ENCODE measurements at regions not wholly inside any gene's neighbourhood (a gene's known extent, or its start where the extent isn't known, plus 50 kb on each side); places are given as distances from the start of the nearest gene placed in this dataset.
"Not testable (repeated sequence)": the region's sequence is repeated elsewhere in the genome, so short reads cannot be mapped to it uniquely, and the experiment has no call there.

DNA sequence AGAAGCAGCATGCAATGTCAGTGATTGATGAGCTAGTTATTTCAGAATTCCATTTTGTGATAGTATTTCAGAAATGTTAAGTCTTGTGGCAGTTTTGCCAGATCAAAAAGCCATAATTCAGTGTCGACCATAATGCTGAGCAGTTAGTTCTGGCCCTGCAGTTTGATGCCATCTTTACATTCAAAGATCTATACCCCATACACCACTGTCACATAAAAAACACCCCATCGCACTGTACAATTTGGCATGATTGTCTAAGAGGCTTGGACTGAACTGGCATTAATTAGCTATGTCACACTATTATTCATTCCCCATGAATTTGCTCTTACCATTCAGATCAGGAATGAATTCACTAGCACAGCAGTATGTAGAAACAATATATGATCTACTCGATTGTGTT is 127.7 kb upstream of the EPHA3 start:
- no peak for DNase-seq

DNA sequence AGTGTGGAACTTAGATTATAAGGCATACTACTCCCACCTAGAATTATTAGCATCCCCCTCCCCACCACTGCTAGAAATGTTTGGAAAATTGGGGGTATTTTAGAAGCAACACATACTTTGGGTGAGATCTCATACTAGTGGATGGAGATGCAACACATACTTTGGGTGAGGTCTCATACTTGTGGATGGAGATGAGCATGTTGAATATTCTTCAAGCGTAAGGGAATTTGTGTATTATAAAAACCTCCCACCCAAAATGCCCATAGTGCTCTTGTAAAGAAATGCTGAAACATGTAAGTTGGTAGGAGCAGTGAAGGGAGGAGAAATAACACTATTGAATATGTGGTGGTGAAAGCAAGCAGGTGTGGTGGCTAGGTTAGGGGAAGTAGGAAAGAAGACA is 124.0 kb upstream of the EPHA3 start:
- DNase-seq: no peak

DNA sequence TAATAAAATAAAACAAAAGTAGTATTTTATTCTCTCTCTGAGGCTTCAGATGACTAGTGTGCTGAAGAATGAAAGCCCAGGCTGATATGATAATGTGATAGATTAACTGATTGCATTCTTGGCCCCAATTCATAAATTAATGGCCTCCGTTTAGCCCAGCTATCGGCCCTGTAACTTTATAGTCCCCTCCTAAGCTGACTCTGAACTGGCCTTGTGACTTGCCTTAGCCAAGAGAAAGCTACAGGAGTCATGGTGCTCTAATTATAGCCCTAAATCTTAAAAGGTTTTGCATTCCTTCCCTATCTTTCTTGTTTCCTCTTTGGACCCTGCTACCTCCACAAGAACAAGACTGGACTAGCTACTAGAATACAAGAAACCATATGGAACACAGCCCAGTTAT is 123.2 kb upstream of the EPHA3 start:
- DNase-seq: no peak

DNA sequence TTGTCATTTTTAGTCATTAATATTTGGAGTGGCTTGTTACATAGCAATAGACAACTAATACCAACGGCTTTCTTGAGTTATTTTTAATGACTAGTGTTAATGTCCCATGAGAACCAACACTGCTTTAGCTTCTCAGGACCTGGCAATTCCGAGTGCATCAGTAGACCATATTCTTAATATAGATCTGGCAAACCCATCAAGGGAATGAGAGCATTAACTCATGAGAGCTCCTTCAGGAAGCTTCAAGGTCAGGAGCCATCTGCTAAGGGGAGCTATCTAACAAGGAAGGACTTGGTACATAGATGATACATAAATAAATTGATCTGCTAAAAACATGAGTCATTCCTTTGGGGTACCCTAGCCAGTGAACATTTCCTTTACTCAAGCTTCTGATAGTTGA is 122.6 kb upstream of the EPHA3 start:
- DNase-seq: no peak

DNA sequence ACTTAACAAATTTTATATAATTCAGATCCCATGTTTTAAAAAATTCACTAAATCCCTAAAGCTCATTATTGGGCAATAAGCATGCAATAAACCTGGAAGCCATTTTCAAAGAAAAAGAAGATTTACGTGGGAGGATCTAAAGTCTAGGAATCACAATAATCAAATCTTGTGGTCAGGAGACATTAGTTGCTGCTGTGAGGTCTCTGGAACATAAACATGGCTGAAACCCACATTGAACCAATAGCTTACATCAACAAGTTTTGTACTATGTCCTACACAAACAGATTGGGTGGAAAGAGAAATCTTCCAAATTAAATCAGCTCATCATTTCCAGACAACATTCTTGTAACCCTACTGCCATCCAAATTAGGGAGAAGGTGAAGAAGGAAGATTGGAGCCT is 121.9 kb upstream of the EPHA3 start:
- no peak for DNase-seq

DNA sequence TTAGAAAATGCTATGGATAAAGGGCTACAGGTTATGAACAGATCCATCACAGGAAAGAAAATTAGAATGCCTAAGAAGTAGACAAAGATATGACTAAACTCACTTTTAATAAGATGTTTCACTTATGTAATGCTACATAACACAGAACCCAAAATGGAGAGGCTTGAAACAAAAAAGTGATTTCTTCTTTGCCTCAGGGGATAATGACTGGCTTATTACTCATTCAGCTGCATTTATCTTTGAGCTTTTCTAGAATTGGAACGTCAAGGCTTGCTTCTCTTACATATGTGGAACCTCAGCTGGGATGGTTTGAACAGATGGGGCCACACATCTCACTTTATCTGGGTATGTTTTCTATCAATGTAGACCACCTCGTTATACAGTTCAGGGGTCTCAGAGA is 120.6 kb upstream of the EPHA3 start:
- no peak for DNase-seq

DNA sequence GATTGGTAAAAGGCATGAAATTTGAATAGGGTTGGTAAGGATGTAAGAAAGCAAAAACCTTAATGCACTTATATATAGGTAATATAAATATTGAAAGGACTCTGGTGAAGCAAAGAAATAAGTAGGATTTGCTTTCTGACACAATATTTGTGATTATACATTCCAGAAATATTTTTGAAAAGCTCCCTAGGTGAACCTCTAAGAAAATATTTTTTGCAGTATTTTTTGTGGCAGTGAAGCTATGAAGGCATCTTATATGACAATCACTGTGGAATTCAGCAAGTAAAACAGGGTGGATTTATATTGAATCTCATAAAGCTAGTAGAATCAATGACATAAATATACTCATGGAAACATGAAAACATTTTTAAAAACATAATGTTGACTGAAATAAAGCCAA is 119.6 kb upstream of the EPHA3 start:
- no peak for DNase-seq

DNA sequence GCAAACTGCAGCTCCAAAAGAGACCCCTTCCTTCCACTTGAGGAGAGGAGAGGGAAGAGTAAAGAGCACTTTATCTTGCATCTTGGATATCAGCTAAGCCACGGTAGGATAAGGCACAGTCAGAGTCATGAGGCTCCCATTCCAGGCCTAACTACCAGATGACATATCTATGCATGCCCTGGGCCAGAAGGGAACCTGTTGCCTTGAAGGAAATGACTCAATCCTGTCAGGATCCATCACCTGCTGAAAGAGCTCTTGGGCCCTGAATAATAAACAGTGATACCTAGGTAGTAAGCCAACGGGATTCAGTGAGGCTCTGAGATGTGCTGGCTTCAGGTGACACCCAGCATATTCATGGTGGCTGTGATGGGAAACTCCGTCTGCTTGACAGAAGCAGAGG is 118.5 kb upstream of the EPHA3 start:
- no peak for DNase-seq

DNA sequence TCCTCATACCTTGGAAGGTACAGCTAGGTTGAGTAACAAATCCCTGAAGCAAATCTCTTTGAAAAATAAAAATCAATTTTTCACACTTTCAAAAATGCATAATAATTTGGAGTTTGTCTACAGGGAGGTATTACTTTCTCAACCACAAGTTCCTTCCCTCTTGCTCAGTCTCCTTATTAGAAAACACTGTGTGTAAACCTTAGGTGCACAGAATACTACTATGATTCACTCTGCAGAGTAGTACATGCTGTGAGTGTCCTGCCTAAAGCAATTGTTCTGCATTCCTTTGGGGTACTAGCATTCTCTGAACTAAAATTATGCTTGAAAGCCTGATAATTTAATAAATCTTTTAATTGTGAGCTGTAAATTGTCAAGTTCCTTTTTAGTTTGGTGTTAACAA is 115.9 kb upstream of the EPHA3 start:
- DNase-seq: no peak

DNA sequence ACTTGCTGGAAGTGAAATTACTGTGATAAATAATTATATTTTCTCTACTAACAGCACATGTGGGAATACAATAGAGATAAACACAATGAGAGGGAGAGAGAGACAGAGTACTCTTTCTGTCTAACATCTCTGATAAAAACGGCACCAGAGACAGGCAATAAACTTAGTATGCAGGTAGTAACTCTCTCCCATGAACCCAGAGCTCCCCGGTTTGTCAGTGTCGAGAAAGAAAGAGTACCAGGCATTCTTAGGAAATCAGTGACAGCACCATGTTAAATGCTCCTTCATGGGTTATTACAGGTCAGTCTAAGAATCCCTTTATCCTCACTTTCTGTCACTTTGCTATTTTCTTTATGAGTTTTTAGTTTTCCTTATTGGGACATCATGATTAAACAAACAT is 110.7 kb upstream of the EPHA3 start:
- no peak for DNase-seq

DNA sequence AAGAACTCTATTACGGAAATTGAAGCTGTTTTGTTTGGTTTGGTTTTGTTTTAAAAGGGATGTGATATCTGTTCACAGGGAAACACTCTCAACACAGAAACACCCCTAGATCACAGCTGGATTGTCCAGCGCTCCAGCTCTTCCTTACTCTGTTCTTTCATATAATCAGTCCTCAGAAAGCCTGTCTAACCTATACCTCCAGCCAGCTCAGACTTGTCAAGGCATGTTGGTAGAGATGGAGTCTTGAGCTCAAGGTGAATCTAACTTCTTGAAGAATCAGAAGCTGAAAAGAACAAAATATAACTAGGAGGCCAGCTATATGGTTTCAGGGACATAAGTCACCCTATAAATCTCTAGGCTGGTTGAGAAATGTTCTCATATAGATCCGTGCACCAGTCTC is 110.2 kb upstream of the EPHA3 start:
- DNase-seq: no peak

DNA sequence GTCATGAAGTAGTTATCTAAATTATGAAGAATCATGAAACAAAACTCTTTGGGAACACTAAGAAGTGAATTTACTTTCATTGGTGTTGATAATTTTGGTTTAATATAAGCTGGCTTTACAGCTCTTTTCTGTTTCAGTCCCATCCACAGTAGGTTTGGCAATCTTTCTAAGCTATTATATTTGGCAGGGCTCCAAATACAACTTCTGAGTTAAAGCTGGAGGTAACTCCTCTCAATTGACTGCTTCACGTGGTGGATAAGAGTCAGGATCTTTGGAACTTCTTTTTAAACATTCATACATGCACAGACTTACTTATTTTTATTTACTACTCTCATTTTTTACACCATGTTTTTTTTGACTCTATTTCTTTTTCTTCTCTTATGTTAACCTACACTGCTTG is 106.5 kb upstream of the EPHA3 start:
- no peak for DNase-seq

DNA sequence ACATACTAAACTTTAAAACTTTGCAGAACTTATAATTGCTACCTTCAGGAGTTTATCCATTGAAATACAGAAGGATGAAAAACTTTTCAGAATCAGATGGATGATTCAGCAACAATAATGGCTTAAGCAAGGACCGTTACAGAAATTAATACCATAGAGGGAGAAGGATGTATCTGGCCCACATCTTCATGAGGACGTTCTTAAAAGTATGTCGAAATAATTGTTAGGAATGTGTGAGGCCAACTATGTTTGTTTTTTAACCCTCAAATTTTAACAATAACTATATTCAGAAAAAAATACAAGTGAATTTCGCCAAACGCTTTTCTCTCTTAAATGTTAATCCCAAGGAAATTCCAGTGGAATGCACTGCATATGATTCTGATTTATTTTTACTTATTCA is 105.2 kb upstream of the EPHA3 start:
- no peak for DNase-seq

DNA sequence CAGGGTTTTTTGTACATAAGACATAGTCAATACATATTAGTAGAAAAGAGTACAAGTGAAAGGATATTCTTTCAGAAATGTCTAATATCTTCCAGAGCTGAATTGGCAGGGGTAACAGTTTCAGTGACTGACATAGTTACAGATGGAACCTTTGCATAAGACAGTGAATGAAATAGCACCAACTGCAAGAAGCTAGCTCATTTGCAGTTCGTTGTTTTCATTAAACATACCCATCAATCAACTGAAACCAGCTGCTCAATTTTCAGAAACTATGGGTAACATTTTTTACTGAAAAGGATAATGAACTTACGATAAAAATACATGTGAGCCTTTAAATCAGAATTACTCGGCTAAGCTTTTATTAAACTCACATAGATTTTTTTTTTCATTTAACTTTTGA is 93.9 kb upstream of the EPHA3 start:
- DNase-seq: no peak

DNA sequence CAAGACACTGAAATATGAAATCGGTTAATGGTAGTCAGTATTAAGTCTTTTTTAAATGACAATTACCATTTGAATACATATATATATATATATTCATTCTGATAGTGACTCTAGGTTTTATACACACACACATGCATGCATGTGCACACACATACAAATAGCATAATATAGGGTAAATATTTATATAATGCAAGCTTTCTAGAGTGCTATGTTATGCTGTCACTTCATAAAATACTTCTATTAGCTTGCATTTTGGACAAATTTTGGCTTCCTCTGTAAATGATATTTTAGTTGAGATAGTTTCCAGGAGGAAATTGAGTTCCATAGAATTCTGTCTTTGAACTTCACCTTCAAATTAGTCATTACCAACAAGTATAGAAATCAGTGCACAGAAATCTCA is 89.9 kb upstream of the EPHA3 start:
- DNase-seq: no peak

DNA sequence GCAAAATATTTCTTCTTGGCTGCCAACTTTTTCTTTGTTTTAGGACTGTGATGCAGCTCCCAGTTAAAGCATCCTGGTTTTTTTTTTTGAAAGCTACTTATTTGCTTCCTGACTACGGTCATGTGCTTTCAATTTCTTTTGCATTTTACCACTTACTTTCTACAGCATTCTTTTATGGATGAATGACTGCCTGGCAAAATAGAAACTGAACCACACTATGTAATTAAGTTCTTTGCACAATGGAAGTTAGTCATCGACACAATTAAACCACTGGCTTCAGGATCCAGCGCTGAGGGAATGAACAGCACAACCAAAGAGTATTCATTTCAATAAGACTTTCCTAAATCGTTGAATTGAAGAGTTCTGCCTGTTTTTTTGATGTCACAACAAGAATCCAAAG is 82.2 kb upstream of the EPHA3 start:
- DNase-seq: no peak

DNA sequence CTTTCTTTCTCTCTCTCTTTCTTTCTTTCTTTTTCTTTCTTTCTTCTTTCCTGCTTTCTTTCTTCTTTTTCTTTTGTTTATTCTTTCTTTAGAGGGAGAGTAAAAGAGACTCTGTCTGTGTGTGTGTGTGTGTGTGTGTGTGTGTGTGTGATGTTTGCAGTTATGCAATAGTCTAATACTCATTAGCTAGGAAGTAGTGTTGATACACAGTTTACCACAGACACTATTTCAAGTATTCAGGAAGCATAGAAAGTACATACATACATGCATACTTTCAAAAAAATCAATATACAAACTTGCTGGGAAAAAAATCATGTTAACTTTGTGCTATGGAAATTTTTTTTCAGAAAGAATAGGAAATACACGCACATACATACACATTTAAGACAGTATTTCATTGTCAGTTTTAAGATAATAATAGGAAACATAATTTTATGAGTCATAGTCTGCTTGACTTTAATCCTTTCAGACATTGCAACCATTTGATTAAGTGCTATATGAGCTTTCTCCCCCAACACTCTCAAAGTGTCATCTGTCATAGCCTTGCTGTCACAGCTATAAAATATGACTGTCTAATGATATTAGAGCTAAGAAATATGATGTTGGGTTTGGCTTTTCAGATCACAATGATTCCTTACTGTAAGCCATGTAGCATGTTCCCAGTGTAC is 74.9 kb upstream of the EPHA3 start:
- no peak for DNase-seq

DNA sequence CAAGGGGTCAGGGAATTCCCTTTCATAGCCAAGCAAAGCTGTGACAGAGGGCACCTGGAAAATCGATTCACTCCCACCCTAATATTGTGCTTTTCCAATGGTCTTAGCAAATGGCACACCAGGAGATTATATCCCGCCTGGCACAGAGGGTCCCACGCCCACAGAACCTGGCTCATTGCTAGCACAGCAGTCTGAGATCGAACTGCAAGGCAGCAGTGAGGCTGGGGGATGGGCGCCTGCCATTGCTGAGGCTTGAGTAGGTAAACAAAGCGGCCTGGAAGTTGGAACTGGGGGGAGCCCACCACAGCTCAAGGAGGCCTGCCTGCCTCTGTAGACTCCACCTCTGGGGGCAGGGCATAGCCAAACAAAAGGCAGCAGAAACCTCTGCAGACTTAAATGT is 72.7 kb upstream of the EPHA3 start:
- not testable (repeated sequence) for DNase-seq

DNA sequence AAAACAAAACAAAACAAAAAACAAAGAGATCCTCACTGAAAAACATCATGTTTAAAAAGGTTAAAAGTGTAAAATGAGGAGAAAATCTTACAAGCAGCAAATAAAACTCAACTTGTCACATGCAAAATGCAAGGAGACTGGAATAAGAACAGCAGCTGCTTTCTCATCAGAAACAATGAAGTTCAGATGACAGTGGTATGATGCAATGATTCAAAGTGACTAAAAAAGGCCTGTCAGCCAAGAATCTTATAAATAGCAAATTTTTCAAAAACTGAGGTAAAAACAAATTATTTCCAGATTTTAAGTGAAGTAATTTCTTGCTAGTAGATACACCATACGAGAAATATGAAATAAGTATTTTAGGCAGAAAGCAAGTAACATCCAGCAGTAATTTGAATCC is 68.6 kb upstream of the EPHA3 start:
- no peak for DNase-seq

DNA sequence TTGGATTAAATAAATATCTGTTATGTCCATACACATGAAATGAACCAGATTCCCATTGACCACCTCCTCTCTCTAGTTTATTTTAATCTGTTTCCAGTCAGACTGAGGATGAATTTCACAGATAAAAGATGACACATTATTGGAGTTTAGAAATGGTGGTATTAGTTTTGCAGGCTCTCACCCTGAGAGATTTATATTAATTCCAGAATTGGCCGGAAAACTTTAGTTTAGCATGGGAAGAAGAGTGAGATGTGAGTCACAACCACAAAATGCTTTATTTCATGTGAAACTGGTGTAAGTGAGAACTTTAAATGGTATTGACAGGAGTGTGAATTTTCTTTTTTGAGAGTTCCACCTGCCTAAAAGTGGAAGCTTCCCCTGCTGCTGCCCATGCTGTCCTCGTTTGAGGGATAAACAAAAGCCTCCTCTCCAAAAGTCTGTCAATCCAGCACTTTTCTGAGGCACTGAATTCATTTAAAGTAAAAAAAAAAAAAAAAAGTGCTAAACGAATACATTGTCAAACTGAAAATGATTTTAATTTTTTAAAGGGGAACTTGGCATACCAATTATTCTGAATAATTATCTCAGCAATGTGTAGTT is 65.1 kb upstream of the EPHA3 start:
- no peak for DNase-seq

DNA sequence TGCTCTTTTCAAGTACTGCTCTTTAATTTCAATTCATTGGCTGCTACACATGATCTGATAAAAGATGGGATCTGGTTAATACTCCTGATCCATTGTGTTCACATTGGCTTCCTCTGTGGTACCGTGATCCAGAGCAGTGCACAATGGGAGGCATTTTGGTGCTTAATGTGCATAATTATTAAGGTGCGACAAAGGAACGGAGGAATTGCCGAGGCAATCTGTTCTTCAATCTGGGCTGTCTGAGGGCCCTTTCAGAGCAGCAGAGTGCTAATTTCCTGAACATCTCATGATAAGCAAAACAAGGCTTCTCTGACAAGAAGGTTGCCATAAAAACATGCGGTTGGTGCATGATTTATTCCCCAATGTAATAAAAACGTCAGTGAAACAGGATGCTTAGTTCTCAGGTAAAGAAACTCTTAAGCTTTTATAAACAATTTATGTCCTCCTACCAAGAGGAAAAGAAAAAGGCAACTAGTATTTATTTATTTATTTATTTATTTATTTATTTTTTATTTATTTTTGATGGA is 64.0 kb upstream of the EPHA3 start:
- DNase-seq: no peak

DNA sequence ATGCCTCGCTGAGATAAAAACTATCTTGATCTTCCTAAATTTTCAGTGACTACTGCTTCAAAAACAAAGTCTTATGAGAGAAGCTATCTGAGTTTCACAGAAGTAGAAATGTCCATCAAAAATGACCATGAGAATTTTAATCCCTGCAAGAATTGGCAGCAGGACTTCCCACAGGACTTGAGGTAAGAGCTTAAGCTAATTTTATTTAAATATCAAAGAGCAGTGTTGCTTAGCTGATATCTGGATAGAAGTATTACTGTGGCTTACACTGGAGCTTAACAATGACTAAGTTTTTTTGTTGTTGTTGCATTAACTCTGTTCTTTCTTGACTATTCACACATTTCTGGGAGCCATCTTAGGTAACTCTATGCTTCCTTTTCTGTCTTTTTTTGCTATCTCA is 60.8 kb upstream of the EPHA3 start:
- no peak for DNase-seq

DNA sequence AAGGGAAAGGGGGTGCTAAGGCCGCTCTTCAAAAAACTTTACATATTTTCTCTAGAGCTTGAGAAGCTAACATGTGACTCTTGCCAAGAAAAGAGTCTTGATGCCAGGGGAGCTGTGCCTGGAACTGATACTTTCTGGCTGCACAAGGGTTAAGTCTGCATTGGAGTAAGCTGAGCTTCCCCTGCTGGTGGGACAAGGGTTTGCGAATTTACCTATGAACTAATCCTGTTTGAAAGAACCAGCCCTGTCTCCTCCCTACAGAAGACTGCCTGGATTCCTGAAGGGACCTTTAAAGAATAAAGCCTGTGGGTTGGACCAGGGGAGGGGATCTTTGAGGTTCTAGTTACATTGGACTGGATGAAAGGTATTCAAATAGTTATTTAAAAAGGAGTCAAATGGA is 58.3 kb upstream of the EPHA3 start:
- DNase-seq: no peak

DNA sequence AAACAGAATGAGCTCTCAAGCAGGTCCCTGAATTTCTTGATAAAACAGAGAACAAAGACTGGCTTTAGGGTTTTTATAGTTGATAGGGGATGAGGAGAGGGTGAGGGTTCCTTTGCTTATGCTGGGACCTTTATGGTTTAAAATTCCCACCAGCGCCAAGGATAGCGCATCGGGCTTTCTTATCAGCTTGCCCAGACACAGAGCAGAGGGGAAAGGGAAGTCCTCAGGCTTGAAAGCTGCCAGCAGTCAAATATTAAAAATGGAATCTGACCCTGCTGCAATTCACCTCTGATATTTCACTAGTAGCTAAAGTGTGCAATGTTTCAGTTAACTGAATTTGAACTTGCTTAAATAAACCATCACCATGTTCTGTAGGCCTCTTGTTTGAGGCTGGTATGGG is 55.0 kb upstream of the EPHA3 start:
- DNase-seq: no peak

DNA sequence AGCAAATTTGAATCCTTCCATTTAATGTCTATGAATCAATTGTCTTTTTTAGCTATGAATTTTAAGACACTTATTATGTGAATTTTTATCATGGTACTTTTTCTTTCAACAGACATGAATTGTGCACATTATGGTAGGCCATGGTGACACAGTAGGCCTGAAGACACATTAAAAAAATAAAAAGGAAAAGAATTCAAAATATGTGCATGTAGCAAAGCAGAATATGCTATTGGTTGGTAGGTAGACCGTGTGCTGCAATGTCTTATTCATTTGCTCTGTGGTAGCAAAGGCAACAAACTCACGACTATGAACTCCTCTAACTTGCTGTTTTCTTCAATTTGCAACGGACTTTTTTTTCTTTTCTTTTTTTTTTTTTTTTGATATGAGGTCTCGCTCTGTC is 50.0 kb upstream of the EPHA3 start:
- no peak for DNase-seq

Data from stimulated activated CD4-positive, alpha-beta T cell treated with anti-CD3 and anti-CD28 coated beads, Interleukin-4, amount 100 ng/mL, for 24 hours (primary cell).